SK-N-SH treated with all-trans-retinoic acid at 6 μM for 48 hours (cell line): ENCODE measurements at regions not wholly inside any gene's neighbourhood (a gene's known extent, or its start where the extent isn't known, plus 50 kb on each side); places are given as distances from the start of the nearest gene placed in this dataset.

ENCODE experiments used
- ARNTL ChIP-seq: fragments of 450-650 bp; formaldehyde crosslinking; IDR thresholded peaks from 2 replicates; pipeline ENCODE4 v1.5.0; 2020; ENCODE audit warnings: low read depth, mild to moderate bottlenecking, moderate library complexity, borderline replicate concordance
- PATZ1 ChIP-seq: fragments of 250-450 bp; sonication (Bioruptor Pico); IDR thresholded peaks from 2 replicates; pipeline ENCODE4 v1.8.0; 2020; ENCODE audit warnings: mild to moderate bottlenecking, moderate library complexity, borderline replicate concordance
- PPARA ChIP-seq: fragments of 250-450 bp; sonication (Bioruptor Pico); IDR thresholded peaks from 2 replicates; pipeline ENCODE4 v1.5.0; 2020; ENCODE audit warnings: mild to moderate bottlenecking, borderline replicate concordance
- RARB ChIP-seq: fragments of 250-450 bp; sonication (Bioruptor Pico); IDR thresholded peaks from 2 replicates; pipeline ENCODE4 v1.8.0; 2021; ENCODE audit warnings: mild to moderate bottlenecking, moderate library complexity
- TCF4 ChIP-seq: fragments of 250-450 bp; sonication (Bioruptor Pico); IDR thresholded peaks from 2 replicates; pipeline ENCODE4 v1.8.0; 2021; ENCODE audit warnings: mild to moderate bottlenecking, moderate library complexity, borderline replicate concordance
- ZFP30 ChIP-seq: fragments of 450-650 bp; formaldehyde crosslinking; IDR thresholded peaks from 2 replicates; pipeline ENCODE4 v1.5.0; 2022; ENCODE audit warnings: mild to moderate bottlenecking, moderate library complexity
- ZNF70 ChIP-seq: fragments of 450-650 bp; formaldehyde crosslinking; IDR thresholded peaks from 2 replicates; pipeline ENCODE4 v1.5.0; 2020; ENCODE audit warnings: mild to moderate bottlenecking, moderate library complexity

- TF ChIP-seq ZNF70 (CRISPR knock-in tag) (no peak), ZFP30 (no peak), PATZ1 (CRISPR knock-in tag) (no peak), TCF4 (CRISPR knock-in tag) (no peak), PPARA (CRISPR knock-in tag) (no peak), RARB (CRISPR knock-in tag) (no peak), ARNTL (CRISPR knock-in tag) (no peak)
Measured at GRCh38 chr3:168322941-168323340, 227.2 kb upstream of the GOLIM4 start.
